HG03066 (cell line): ENCODE measurements at regions not wholly inside any gene's neighbourhood (a gene's known extent, or its start where the extent isn't known, plus 50 kb on each side); places are given as distances from the start of the nearest gene placed in this dataset.

Experiments used
- ATAC-seq: cut with Tn5 transposase; IDR thresholded peaks from one replicate; pipeline ENCODE4 v1.9.1; 2021; ENCODE audit warnings: low read depth; ENCODE audit not compliant: unreplicated experiment

DNA sequence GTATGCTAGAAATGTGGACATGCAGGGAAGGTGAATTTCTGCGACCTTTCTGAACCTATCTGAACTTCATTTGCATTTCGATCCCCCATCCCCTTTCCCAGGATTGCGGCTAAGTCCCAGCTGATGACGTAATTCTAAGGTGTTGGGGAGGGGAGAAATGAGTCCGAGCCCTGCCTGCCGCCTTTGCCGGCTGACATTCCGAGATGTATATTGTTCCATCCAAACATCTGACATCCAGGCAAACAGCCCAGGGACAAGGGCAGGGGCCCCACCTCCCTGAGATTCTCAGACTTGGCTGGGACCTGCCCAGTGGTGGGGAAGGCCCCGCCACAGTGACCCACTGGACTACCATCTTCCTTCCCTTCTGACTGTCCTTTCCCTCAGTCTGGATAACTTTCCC, 494.6 kb downstream of the ENC1 start:
- ATAC-seq = no peak

DNA sequence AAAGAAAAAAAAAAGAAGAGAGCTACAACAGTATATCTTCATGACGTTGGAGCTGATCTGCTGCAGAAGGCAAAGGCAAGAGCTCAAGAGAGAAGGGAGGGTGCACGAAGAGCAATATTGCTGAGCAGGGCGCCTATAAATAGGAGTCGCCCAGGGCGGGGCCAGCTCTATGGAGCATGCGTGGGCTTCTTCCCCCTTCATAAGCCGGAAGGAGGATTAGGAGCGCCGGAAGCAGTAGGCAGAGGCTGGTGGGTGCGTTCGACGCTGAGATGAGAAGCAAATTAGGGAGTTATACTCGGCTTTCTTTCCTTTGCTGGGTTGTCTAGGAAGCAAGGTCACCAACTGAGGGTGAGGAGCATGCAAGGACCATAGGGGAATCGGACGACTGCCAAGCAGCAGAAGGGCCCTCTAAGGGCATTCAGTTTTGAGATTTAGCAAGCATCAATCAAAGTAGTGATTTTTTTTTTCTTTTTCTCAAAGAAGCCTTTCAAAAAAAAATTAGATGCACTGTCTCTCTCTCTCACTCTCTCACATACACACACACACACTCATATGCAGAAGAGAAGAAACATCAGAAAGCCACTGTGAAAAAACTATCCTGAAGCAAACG, 496.7 kb downstream of the ENC1 start:
- ATAC-seq = no peak

DNA sequence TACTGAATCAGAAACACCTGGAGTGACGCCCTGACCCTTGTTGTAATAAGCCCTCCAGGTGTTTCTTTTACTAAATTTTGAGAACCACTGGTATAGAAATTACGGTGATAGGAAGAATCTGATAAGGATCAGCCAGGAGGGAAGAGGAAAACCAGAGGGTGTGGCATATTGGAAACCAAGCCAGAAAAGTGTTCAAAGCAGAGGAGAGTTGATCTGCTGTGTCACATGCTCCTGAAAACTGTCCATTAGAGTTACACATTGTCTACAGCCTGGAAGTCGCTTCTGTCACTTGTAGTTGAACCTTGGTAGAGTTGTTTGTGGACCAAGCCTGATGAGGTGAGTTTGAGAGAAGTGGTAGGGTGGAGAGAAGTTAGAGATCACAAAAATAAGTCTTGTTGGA, 497.4 kb downstream of the ENC1 start:
- ATAC-seq = no peak

DNA sequence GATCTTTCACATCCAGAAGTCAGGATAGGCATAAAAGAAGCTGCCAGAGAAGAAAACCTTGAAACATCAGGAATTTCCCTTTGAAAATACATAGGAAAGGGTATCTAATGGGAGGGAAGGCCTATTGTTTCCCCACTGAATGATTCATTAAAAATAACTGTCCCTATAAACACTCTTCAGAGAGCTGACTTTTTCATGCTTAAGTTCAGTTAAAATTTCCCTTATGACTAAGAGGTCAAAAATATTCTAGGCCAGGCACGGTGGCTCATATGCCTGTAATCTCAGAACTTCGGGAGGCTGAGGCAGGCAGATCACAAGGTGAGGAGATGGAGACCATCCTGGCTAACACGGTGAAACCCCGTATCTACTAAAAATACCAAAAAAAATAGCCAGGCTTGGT, 499.5 kb downstream of the ENC1 start:
- ATAC-seq = no peak

DNA sequence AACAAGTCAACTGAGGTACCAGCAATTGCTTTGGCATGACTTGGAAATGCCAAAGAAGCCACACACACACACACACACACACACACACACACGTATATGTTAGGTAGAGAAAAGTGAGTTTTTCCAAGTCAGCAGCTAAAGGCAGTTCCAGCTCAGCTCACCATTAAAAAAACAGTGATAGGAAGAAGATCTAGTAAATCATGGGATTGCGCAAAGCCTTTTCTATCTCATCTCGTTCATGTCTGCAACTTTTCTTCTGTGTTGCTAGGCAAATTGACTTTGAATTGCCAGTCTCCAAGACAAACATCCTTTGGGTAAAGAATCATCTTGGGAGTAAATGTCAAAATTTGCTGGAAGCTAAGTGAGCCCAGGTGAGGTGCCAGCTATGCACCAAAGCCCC, 500.1 kb downstream of the ENC1 start:
- no peak for ATAC-seq

DNA sequence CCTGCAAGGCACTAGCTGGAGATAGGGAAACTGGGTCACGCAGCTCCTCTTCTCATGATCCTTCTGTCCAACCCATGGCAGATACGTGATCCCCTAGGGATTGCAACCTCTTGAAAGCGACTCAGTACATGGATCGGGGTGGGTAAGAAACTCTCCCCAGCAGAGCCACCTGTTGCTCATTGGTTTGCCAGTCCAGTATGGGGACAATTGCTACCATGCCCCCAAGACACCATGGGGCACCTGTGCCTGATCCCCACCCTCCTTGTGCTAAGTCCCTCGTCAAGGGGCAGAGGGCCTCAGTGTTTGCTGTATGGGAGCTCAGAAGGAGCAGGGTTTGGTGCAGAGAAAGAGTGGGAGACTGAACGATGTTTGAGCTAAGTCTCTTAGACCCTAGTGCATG, 500.9 kb downstream of the ENC1 start:
- ATAC-seq = no peak

DNA sequence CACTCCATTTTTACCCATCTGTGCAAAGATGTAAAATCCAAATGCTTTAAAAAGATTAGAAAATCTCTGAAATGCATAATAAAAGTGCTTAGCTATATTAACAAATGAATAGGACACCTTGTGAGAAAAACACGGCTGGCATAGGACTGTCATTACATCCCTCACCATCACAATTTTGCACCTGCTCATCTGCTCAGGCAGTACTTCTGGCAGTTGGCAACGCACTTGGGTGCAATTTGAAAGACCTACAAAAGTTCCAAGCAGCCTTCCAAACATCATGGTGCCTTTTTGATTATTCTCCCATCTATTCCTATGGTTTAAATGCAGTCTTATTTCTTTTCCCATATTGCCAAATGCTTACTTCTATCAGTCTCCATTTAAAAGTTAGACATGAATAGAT, 501.8 kb downstream of the ENC1 start:
- no peak for ATAC-seq

DNA sequence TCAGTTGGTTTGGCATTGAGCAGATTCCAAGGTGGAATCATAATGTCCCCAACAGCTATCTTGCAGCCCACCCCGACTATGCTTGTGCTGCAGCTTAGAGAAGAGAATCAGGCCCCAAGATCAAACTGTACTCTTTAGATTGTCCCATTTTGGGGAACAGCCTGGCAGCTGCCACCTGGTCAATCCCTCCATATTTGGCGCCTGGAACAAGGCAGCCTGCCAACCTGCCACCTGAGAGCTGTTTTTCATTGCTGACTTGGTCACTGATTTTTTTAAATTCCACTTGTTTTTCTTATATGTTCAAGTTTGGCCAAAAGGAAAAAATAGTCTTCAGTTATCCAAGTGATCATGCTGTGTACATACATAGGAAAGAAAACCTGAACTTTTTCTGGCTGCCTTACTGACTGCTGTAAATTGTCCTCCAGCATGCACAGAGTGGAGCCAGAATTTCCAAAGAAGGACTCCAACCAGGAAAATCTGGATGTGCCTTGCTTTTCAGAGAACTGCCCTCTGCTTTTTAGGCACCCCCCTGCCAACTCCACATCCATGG, 504.2 kb downstream of the ENC1 start:
- no peak for ATAC-seq

DNA sequence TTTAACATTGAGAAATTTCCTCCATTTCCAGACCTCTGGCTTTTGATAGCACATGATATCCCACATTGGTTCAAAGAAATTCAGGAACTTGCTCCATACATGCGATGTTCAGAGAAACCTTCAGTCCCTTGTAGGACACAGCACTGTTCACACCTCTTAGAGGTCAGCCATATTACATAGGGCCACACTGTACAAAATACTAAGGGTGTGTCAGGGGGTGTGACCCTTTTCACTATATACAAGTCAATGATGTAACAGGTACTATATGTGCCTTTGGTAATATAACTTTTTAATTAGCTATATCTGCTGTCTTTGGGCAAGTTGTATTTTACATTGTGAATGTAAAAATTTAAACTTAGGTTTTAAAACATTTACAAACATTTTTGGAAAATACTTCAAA, 505.5 kb downstream of the ENC1 start:
- ATAC-seq = no peak

DNA sequence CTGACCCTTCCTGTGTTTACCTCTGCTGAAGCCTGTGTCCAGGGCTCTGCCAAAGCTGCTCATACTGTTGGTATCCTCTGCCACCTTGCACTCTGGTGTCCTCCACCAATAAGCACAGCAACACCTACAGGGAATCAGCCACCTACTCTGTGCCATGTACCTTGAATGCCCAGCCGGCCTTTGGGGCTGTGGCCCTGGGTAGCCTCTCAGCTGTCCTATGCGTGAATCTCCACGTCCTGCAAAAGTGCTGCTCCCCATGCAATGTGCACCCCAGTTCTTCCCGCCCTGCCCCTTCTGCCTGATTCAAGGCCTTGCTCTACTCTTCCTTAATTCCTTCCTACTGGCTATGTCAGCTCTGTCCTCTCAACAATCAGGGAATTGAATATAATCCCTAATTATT, 506.5 kb downstream of the ARHGEF28 start:
- ATAC-seq = no peak

DNA sequence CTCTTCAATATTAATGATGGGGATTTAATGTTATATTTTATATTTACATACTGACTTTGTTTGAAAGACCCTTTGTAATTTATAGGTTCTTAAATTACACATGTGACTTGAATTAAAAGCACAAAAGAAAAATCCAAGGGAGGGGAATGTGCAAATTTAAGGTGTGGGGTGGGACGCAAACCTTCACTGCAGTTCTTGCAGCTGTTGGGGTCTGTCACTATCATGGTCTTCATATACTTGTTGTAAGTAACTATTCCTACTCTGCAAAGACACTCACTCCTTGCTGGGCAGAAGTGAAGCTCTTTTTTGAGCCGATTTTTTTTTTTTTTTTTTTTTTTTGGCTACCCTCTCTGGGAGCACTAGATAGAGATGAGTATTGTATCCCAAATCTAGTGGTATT, 505.3 kb downstream of the ARHGEF28 start:
- ATAC-seq = no peak

DNA sequence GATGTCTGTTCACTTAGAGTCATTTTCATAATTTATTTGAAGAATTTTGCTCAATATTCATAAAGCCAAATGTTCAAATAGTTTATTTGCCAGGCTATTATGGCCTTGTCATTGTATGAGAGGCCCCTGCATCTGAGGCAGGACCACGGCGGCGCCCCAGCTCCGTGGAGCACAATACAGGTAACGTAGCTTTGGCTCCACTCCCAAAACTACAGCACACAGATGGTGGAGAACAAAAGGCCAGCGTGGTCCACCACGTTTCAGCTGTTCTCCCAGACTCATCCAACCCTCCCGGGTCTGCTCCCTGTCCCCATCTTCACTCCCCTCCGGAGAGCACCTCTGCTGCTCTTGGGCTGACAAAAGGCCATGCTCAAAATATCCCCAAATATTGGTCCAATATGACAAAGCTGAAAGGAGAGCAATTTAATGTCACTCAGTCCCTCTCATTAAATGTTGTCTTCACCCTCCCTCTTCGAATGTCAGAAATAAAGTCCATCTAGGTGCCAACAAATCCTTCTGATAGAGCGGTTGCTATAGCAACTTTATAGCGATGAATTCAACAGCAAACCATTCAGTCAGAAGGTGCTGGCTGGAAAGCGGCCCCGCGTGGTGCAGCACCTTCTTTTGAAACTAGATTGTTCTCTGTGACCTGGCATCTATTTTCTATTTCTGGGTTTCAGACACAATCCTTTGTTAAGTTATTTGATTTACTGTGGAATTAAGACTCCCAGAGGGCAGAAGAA, 504.3 kb downstream of the ARHGEF28 start:
- no peak for ATAC-seq

DNA sequence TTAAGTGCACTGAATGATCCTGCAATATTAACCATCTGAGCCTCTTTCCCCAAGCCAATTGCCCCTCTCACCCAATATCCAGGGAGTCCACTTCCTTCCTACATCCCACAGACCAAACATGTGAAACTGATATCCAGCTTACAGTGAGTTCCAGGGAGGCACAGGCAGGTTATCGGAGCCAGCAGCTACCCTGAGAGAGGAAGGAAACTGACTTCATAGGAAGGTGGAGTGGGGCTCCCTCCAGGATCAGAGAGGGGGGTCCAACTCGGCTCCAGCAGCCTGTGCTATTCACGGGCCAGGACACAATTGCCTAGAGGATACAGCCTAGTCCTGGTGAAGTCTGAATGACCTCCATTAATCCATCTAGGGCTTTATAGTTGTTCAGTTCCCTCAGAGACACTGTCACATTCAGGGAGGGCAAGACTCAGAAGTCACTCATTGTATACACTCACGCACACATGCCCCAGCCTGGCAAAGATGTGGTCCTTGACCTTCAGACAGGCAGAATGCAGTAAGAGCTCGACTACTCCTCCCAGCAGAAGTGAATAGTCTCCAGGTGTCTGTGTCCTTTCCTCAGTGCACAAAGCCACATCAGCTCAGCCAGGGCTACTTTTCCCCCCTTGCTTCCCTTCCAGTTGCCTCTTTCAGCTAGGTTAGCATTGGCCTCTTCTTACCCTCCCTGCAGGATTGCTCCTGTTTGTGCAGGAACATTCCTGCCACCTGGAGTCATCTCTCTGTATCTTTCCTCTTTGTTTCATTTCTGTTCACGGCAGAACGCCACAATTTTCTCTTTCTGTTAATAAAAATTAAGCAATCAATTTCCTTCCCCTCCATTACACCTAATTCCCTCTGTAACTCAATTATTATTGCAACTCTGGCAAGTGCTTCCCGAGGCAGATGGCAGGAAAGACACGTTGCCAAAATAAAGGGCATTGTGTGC, 501.7 kb downstream of the ARHGEF28 start:
- ATAC-seq = no peak

DNA sequence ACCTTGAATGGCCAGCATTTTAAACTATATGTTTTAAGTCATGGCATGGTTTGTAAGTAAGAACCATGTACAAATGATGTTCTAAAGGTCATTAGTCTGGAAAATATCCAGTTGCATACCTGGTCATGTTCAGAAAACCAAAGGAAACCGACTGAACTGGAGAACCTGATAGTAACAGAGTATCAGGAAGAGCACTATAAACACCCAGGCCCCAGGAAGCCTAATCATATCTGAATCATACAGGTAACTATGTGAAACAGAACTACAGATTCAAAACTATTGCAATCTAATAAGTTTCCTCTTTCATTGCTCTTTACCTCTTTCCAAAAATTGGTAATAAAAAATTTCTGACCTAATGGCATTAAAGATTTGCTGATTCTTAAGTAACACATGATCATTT, 500.3 kb downstream of the ARHGEF28 start:
- no peak for ATAC-seq

DNA sequence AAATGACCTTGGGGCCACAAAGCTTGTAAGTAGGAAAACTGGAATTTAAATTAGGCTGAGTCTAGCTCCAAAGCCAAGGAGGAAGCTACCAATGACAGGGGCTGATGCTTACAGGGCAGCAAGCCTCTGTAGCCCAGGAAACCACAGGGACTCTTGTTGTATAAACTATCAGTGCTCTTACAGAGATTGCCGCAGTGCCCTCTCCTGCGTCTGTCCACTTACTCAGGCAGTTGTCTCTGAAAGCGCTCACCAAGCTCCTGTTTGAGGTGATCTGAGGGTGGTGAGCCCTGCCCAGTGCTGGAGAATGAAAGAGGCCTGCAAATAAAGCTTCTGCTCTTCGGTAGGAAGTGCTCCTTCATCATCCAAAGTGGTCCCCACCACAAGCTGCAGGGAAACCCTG, 498.8 kb downstream of the ARHGEF28 start:
- no peak for ATAC-seq

DNA sequence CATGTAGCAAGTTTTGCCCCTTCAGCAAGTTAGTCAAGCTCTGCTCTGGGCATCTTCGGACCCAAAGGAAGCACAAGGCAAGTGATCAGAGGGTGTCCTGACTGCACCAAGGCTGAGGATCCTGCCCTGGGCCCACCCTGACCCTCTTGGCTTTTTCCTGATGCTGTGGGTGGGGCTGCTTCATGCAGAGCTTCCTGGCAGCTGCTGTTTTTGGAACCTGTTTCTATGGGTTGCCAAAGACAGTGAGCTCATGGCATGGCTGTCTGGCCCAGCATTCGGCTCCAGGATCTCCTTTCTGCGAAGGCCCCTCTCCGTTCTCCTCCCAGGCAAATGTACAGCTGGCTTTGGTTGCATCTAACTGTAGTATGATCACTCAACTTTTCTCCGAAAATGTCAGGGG, 497.9 kb downstream of the ARHGEF28 start:
- ATAC-seq = no peak

DNA sequence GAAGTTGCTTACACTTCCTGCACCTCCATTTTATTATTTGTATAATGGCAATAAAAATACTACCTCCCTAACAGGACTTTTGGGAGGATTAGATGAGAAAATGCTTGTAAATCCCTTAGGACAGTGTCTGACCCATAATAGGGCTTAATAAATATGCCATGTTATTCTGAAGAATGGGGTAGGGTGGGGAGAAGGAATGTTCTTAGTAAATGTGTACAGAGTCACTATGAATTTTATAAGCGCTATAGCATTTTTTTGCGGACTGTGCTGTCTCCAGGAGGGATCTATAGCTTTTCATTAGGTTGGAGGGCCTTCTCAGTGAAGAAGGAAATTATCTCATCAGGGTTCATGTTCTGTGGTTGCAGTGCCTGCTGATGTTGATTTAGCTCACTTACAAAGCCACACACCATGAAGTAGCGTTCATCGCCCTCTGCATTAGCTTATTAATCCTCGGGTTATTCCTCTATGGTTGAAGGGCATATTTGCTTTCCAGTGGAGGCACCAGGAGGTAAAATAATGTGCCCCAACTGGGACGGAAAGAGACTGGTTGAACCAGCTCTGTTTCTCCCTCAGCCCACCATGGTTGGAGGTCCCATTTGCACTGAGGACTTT, 497.1 kb downstream of the ARHGEF28 start:
- ATAC-seq = no peak

DNA sequence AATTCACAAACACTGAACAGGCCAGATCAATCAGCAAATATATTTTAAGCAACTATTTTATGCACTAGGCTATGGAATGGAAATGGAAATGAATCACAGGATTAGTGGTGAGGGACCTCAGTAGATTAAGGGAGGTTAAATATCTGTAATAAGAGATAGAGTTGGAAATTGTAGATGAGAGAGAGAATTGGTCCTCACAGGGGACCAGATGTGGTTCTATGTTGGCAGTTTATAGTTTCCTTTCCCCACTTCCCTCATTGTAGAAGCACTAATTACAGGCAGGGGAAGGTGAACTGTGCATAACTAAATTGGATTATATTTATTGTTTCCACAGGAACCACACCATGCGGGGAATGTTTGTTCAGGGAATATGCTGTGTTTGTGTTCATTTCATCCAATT, 496.2 kb downstream of the ARHGEF28 start:
- ATAC-seq = no peak

DNA sequence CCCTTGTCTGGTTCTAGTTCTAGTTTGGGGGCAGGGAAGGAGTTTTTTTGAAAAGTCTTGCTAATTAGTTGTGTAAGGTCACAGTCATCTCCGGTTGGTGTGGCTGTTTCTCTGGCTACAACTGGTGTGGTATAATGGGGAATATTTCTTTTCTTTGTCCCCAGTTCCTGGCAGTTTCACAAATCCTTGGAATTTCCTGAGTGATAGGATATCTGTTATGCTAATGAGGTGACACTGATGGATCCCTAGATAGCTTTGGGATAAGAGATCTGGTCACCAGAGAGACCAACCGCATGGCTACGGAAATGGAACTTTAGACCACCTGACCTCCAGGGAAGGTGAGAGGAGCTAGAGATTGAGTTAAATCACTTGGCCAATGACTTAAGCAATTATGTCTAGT, 494.6 kb downstream of the ARHGEF28 start:
- no peak for ATAC-seq

DNA sequence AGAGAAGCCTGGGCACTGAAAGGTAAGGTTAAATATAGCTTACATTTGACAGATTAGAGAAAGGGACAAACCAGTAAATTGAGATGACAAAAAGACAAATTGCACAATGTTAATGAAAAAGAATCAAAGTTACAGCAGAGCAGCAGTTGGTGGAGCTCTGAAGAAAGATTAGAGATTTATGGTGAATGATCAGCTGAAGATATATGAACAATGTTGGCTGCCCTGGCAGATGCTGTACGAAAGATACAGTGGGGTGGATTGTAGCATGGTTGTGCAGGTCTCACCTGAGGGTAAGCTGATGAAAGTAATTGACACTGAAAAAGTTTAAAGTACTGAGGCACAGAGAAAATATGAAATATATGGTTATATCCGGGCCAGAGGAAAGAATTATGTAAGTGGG, 492.1 kb downstream of the ARHGEF28 start:
- no peak for ATAC-seq

DNA sequence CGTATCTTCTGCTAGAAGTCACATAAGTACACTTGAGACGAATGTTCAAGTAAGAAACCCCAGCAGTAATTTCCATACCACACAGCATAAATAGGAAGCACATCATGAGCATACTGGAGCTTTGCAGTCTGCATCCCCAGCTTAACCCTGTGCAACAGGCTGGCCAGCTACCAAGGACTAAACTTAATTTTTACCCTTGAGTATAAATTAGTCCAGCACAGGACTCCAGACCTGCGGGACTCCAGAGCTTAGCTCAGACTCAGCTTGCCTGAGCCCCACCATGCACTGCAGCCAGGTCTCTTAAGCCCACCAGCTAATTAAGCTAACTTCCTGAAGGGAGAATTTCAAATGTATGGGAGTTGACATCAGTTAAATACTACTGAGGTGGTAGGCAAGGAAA, 491.0 kb downstream of the ARHGEF28 start:
- no peak for ATAC-seq
